ENCODE measurements at regions not wholly inside any gene's neighbourhood (a gene's known extent, or its start where the extent isn't known, plus 50 kb on each side); places are given as distances from the start of the nearest gene placed in this dataset.
"Not testable (repeated sequence)": the region's sequence is repeated elsewhere in the genome, so short reads cannot be mapped to it uniquely, and the experiment has no call there.

GRCh38 chr21:28072601-28073000 is 920.1 kb downstream of the LTN1 start:
- no peak for DNase-seq (ENCODE audit: low spot score)

DNA sequence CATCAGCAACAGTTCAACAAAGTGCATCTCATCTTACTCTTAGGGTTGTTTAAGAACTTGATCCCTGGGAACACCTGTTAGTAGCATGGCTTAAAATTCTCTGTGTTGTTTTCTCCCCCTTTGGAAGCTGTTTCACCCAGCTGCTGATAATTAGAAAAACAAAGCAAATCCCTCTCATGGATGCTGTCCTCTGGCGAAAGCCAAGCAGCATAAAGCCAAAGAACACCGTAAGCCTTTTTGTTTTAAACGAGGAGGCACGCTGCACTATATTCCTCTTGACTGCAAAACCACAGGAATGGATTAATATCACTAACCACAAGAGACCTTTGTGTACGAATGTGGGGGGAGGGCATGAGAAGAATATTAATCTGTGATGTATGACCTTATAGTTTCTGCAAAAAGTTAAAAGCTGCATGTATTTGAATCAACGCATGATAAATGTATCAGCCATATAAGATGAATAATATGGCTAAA is 923.2 kb downstream of the LTN1 start:
- peak; percentile 6 for DNase-seq (ENCODE audit: low spot score)

GRCh38 chr21:28068455-28069358 is 924.0 kb downstream of the LTN1 start:
- no peak for DNase-seq (ENCODE audit: low spot score)

GRCh38 chr21:28066596-28067387 is 925.9 kb downstream of the LTN1 start:
- no peak for DNase-seq (ENCODE audit: low spot score)

DNA sequence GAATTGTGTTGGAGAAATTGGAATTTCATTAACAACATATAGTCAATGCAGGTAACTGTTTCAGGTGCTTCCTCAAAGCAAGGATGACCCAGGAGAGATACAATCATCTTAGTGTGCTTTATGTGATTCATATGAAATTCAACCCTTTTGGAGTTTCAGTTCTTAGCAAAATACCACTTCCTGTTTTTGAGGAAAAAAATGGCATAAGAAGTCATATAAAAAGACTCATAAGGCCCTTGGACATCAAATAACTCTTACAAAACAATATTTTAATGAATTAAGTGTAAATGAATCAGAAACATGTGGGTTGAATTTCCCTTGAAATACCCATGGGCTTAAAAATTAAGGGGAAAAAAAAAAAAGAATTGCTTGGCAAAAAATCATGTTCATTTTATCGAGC is 926.6 kb downstream of the LTN1 start:
- no peak for DNase-seq (ENCODE audit: low spot score)

- no peak for DNase-seq (ENCODE audit: low spot score)
Observed at GRCh38 chr21:28063241-28064216, 929.1 kb downstream of the LTN1 start.

DNA sequence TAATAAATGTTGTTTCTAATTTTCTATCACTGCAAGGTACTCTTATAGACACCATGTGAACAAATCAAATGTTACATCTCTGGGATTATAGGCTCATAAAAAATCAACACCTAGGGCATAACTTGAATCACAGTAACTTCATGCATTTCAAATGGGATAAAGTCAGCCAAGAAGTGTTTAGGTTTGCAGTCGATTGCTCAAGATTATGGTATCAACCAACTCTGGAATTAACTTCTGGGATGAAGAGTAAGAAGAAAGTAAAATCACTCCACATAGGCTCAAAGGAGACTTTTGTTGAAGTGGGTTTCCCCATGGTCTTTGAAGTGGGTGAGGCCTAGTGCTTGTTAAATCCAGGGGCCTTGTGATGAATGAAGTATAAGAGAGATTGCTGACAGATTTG is 939.7 kb downstream of the LTN1 start:
- DNase-seq (ENCODE audit: low spot score), result not testable (repeated sequence)

GRCh38 chr21:28051649-28052048 is 941.0 kb downstream of the LTN1 start:
- DNase-seq (ENCODE audit: low spot score), result not testable (repeated sequence)

DNA sequence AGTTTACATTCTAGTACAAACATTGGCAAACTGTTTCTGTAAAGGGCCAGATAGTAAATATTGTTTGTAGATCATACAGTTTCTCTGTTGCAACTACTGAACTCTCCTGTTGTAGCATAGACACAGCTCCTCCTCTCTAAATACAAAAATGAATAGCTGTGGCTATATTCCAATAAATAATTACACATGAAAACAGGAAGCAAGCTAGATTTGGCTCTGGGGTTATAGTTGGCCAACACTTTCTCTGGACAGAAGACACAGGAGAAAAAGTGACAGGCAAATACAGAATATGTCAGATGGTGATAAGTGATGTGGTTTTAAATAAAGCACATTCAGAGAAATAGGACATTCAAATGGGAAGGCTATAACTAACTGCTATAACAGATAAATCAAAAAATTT is 957.0 kb downstream of the LTN1 start:
- DNase-seq (ENCODE audit: low spot score), result not testable (repeated sequence)

DNA sequence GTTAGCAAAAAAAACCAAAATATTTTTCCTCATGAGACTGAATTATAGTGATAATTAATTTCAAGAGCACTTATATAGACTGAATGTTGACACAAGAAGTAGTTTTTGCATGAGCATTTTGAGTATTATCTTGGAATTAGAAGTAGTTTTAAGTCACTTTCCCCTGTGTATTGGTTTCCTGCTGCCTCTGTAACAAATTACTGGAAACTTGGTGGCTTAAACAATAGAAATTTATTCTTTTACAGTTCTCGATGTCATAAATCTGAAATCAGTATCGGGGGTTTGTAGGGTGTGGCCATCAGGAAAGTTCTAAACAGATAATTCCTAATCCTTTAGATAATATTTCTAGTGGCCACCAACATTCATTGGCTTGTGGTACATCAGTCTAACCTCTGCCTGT is 957.8 kb downstream of the LTN1 start:
- DNase-seq (ENCODE audit: low spot score), result not testable (repeated sequence)

DNA sequence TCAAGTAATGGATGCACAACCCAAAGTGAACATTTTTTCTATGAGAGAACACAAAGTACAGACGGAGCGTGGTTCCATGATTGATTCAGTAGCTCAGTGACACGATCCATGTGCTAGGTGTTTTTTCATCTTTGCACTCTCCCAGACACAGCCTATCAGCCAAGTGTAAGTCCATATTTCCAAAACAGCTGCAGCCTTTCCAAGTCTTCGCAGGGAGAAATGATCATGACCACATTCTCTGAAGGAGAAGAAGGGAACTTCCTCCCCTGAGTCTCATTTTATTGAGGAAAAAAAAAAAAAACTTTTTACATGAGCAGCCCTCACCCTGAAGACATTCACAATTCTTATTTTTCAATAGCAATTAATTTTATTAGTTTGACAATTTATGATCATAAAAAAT is 958.3 kb downstream of the LTN1 start:
- not testable (repeated sequence) for DNase-seq (ENCODE audit: low spot score)

- not testable (repeated sequence) for DNase-seq (ENCODE audit: low spot score)
Observed at GRCh38 chr21:28032652-28033051, 960.0 kb downstream of the LTN1 start.

- DNase-seq (ENCODE audit: low spot score), result not testable (repeated sequence)
Observed at GRCh38 chr21:28031066-28031465, 961.6 kb downstream of the LTN1 start.

- DNase-seq (ENCODE audit: low spot score), result no peak
Observed at GRCh38 chr21:28025111-28025510, 967.6 kb downstream of the LTN1 start.

- no peak for DNase-seq (ENCODE audit: low spot score)
Observed at GRCh38 chr21:28018741-28019669, 973.7 kb downstream of the LTN1 start.

- DNase-seq (ENCODE audit: low spot score), result no peak
Observed at GRCh38 chr21:28018213-28018612, 974.5 kb downstream of the LTN1 start.

- no peak for DNase-seq (ENCODE audit: low spot score)
Observed at GRCh38 chr21:28016571-28016970, 976.1 kb downstream of the LTN1 start.

GRCh38 chr21:28013123-28013522 is 979.6 kb downstream of the LTN1 start:
- not testable (repeated sequence) for DNase-seq (ENCODE audit: low spot score)

- DNase-seq (ENCODE audit: low spot score), result not testable (repeated sequence)
Observed at GRCh38 chr21:28011970-28012369, 980.7 kb downstream of the LTN1 start.

GRCh38 chr21:28008245-28008644 is 984.4 kb downstream of the LTN1 start:
- DNase-seq (ENCODE audit: low spot score), result not testable (repeated sequence)

All from hepatic stellate cell (primary cell).